ENCODE measurements at regions not wholly inside any gene's neighbourhood (a gene's known extent, or its start where the extent isn't known, plus 50 kb on each side); places are given as distances from the start of the nearest gene placed in this dataset.
"Not testable (repeated sequence)": the region's sequence is repeated elsewhere in the genome, so short reads cannot be mapped to it uniquely, and the experiment has no call there.

- DNase-seq: no peak
These were observed 58.6 kb upstream of the SHISA6 start for GRCh38 chr17:11182430-11182829.

DNA sequence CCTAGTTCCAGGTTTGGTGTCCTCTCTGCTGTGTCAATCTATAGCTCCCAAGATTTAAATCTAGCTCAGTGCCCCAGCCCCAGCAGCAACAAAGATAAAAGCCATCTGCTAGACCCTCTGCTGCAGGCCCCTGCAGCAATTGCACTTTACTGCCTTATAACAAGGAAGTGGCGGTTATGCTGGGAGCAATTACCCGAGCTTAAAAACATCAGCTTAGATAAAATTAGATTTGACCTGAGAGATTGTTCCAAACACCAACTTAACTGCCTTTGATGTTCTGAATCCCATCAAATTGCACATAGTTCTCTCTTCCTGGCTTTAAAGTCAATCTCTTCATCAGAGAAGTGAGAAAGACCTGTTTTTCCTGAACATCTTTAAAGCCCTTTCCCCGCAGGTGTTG, 62.4 kb upstream of the SHISA6 start:
- DNase-seq: no peak

DNA sequence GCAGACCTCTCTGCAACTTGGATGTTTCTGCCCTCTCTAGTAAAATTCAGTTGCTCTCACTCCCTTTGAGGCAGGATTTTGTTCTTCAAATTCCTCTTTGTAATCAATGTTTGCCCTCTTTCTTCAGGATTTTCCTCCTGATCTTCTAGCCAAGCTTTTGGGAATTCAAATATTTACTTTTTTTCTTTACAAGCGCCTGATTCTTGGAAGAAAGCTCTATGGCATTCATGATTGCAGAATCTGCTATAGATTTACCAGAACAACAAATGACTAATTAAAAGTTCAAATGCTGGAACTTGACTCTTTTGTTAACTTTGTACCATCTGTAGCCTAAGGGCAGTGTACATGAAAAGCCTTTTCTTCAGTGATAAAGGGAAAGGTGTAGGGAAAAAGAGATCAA, 63.7 kb upstream of the SHISA6 start:
- no peak for DNase-seq

DNA sequence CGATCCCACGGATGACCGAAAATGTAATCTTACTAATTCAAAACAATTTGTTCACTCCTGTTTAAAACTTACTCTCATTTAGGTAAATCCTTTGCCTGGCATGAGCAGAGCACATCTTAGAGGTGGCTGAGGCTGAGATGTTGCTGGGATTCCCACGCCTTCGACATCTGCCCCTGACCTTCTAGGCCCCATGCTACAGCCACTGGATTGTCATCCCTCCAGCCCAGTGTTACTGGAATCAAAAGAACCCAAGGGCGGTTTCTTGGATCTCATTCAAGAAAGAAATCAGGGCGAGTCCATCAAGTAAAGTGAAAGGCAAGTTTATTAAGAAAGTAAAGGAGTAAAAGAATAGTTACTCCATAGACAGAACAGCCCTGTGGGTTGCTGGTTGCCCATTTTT, 64.5 kb upstream of the SHISA6 start:
- no peak for DNase-seq

DNA sequence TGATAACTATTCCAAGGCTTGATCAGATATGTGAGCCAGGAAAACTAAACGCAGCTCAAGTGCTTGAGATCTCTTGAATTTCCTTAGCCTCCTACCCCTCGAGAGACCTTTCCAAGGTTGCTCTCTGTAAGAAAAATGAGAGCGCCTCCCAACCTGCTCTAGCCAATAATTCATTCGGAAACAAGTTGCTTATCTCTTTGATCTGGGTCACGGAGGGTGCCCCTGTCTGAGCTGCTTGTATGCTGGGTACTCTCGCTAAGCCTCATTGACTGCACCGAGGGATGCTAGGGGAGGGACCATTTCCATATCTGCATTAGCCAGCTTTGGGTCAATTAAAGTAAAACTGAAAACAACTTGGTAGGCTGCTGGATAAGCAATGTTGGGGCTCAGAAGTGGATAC, 70.1 kb upstream of the SHISA6 start:
- DNase-seq: no peak

DNA sequence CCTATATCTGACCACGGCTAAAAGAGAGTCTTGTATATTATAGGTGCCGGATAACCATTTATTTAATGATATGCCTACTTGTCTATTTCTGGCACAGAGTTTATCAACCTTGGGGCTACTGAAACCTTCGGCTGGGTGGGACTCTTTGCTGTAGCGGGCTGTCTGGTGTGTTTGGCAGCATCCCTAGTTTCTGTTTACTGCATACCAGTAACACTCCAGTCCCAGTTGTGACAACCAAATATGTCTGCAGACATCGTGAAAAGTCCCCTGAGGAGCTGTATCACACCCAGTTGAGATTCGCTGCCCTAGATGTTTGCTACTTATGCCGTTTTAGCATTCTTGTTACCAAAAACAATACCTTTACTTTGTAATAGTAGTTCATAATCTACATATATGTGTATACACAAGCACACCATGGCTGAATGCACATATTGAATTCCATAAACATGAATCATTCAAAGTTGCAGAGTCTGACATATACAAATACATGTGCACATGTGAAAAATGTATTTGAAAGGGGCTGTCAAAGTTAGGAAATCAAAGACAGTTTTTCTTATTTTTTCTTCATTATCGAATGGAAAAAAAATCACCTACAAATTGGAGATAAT, 89.1 kb upstream of the SHISA6 start:
- DNase-seq: no peak

DNA sequence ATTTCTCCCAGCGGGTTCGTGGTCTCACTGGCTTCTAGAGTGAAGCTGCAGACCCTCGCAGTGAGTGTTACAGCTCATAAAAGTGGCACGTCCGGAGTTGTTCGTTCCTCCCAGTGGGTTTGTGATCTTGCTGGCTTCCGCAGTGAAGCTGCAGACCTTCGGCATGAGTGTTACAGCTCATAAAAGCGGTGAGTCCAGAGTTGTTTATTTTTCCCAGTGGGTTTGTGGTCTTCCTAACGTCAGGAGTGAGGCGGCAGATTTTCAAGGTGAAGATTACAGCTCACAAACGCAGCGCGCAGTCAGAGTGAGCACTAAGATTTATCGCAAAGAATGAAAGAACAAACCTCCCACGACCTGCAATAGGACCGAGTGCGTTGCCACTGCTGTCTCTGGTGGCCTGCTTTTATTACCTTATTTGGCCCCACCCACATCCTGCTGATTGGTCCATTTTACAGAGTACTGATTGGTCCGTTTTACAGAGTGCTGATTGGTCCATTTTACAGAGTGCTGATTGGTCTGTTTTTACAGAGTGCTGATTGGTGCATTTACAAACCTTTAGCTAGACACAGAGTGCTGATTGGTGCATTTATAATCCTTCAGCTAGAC, 90.0 kb upstream of the SHISA6 start:
- not testable (repeated sequence) for DNase-seq

- peak; percentile 1 for DNase-seq
These were observed 96.4 kb upstream of the SHISA6 start for GRCh38 chr17:11144358-11145233.

DNA sequence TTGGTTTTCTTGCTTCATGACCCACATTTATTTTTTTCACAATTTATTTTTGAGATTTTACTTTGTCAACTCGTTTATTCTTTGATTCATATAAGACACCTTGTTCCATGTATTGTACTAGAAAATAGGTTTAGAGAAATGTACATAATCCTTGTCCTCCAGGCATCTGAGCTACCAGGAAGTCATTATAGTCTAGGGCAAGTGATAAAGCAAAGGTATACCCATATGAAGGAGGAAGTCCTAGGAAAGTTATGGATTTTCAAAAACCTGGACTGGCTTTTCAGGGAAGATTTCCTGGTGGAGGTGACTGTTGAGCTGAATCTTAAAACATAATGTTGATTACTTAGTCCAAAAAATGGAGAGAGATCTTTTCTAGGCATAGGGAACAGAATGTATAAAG, 98.8 kb upstream of the SHISA6 start:
- DNase-seq: no peak

DNA sequence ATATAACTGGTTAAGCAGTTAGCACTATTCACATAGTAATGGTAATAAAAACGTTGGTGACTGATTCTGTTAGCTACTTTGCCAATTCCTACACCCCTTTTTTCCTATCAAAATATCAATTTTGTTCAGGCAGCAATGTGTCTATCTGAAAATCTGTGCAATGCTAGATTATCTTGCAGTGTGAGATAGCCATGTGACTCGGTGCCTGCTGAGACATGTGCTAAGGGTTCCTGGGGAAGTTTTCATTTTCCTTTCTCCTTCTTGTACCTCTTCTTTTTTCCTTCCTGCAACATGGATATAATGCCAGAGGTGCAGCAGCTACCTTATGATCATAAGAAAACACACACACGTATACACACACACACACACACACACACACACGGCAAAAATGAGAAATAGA, 100.5 kb upstream of the SHISA6 start:
- no peak for DNase-seq

DNA sequence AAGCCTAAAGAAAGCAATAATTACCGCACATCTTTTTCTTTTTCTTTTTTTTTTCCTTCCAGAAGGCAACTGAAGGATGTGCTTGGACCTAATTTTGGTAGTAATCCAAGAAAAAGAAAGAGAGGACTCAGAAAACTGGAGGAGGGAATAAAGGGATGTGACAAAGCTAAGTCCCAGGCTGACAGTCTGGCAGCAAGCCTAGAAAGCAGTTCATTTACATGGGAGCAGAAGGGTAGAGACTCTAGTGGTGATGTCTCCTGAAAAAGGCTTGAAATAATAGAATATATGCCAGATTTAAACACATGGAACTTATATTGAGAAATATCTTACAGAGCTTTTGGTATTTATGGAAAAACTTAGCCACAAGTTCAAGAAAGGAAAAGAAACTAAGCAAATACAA, 101.0 kb upstream of the SHISA6 start:
- no peak for DNase-seq

- no peak for DNase-seq
These were observed 103.0 kb upstream of the SHISA6 start for GRCh38 chr17:11138023-11138422.

DNA sequence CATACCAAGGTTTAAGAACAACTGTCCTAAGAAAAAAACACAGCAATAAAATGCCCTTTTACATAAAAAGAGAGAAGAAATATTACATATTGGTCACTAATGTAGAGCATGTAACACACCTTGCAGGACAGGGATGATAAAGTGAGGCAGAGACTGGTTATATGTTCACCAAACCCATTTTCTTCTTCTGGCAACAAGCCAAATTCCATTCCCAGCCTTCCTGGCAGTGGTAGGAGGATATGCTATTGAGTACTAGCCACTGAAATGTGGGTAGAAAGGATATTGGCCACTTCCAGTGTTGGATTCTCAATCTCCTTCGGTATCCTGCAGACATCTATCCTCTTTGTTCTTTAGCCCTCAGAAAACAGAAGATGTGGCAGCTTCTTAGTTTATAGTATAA, 105.2 kb upstream of the SHISA6 start:
- DNase-seq: no peak

- DNase-seq: no peak
These were observed 110.6 kb upstream of the SHISA6 start for GRCh38 chr17:11130367-11130766.

- no peak for DNase-seq
These were observed 118.1 kb upstream of the SHISA6 start for GRCh38 chr17:11122908-11123307.

DNA sequence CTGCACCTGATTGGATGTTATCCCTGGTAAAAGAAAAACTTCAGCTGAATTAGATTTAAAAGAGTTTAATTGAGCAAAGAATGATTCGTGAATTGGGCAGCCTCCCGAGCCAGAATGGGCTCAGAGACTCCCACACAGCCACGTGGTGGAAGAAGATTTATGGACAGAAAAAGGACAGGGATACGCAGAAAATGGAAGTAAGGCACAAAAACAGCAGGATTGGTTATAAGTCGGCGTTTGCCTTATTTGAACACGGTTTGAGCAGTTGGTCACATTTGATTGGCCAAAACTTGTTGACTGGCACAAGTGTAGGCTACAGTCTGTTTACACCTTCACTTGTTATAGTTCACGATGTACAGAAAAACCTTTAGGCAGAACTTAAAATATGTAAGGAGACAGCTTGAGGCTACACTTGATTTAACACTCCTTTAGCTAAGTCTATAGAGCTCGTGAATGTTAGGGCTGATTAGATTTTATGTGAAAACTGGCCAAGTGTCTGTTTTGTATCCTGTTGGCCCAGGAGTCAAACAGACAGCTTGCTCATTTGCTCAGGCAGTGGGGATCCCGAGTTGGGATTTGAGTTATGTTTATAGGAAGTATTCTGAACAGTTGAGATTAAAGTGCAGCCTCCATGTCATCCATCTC, 119.5 kb upstream of the SHISA6 start:
- no peak for DNase-seq

GRCh38 chr17:11109106-11109505, 131.9 kb upstream of the SHISA6 start:
- DNase-seq: no peak

DNA sequence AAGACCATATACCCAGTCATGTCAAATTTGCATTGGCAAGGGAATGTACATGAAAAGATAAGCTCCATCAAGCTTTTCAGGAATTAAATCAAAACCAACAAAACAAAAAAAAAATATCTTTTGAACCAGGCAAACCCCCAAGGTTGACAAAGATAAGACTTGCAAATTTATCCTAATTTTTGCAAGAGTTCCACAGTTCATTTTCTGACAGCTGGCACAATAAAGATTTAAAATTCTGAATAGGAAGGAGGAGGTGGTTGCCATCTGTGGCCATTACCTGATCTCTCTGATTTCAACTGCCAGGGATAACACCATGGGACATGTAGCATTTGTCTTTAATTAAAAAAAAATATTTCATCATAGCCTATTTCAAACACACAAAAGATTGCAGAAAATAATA, 135.9 kb upstream of the SHISA6 start:
- no peak for DNase-seq

- DNase-seq: no peak
These were observed 143.9 kb upstream of the SHISA6 start for GRCh38 chr17:11097121-11097520.

DNA sequence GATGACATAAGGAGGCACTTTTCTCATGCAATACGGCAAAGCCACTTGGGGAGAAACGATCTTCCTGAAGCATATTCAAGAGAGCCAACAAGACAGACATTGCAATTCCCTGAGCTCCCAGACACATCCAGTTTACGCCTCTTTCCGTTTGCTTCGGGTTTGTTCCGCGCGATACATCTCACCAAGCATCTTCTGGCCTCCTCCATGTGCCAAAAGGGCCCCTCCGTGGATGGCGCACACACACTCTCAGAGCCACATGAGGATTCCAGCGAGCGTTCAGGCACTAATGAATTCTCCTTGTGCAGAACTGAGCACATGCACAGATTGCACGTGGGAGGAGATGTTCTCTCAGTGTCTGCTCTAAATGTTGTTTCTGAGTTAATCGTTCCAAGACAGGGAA, 146.7 kb upstream of the SHISA6 start:
- no peak for DNase-seq

DNA sequence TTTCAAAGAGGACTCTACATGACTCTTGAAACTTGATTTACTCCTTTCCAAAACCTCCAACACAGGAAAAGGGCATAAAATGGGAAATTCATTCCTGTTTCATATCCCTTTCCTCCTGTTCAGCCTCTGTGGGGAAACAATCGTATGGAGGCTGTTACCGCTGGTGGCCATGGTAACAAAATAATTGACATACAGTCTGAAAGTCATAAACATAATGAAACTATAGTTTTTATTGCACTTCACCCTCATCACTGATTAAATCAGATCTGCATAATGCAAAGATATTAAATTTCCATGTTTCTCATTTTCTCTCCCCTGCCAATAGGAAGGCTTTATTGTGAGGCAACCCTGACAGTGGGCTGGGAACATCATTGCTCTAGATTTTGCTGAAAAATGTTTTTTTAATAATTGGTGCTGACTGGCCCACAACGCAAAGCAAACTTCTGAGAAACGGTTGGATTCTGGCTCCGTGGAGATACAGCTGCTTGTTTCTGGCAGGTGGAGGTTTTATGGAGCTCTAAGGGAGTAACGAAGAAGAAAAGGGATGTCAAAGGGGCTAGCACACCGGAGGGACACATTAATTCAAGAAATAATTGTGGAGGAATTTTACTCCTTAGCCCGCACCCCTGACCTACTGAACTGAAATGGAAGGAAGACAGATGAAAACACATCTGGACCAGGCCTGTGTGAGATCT, 154.2 kb upstream of the SHISA6 start:
- no peak for DNase-seq

DNA sequence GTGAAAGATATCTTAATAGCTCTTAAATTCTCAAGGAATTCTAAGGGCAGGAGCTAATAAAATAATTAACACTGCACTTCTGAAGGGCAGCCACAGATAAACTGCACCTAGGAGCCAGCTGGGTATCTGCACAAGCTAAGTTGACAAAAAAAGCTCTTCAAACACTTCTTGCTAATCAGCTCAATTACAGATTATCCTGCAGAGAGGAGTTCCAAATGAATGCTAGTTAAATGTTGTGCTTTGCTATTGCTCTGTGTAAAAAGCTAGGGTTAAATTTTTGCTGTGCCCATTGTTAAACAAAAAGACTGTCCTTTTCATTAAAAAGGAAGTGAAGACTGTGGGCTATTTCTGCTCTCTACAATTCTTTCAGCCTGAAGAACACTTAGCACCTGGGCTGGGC, 158.5 kb upstream of the SHISA6 start:
- no peak for DNase-seq

DNA sequence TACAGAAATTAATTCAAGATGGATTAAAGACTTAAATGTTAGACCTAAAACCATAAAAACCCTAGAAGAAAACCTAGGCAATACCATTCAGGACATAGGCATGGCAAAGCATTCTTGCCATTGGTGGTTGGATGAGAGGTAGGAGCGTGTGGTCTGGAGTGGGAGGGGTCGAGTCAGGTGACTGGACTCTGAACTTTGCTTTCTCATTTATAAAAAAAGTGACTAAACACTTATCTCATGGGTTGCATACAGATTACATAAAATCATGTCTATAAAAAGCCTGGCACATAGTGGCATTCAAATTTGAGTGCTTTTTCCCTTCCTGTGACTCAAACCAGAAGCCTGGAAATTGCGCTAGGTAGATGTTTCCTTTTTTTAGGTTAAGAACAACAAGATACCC, 159.7 kb upstream of the SHISA6 start:
- DNase-seq: no peak

Measured in NCI-H1694 treated with DMSO at 0.1 percent for 48 hours (cell line).